ENCODE measurements at regions not wholly inside any gene's neighbourhood (a gene's known extent, or its start where the extent isn't known, plus 50 kb on each side); places are given as distances from the start of the nearest gene placed in this dataset.

- no peaks in the 10 kb centered on the region for H3K36me3 ChIP-seq (ENCODE audit: control insufficient read depth, insufficient read depth, low read length)
- ChIA-PET CTCF (interaction anchor here (0.6 kb wide), 1 partner anchor 779 kb away, joined by 3 read pairs; no protein-coding TSS in a partner anchor), POLR2A (no interaction called here)
- no peak for DNase-seq (ENCODE audit: low read depth)
- TF ChIP-seq CTCF (IDR thresholded peaks at IDR 0.05; ENCODE audit: insufficient read depth, low read depth, low read length) = no peak
- no peak overlapping the region for H3K4me3 ChIP-seq (ENCODE audit: low read depth, low read length)
- no peaks in the 10 kb centered on the region for H3K27me3 ChIP-seq (ENCODE audit: control insufficient read depth, insufficient read depth, low read length)
Observed at GRCh38 chrX:39677585-39677977, 420.2 kb downstream of the BCOR start.

GRCh38 chrX:39677978-39678791, 419.6 kb downstream of the BCOR start:
- ChIA-PET POLR2A (no interaction called here), CTCF (interaction anchor here (0.6 kb wide), 1 partner anchor 778 kb away, joined by 3 read pairs; no protein-coding TSS in a partner anchor)
- Histone ChIP-seq H3K4me3 (ENCODE audit: low read depth, low read length) (no peak overlapping the region), H3K36me3 (ENCODE audit: control insufficient read depth, insufficient read depth, low read length) (no peaks in the 10 kb centered on the region), H3K27me3 (ENCODE audit: control insufficient read depth, insufficient read depth, low read length) (no peaks in the 10 kb centered on the region)
- DNase-seq (ENCODE audit: low read depth) = no peak
- no peak for TF ChIP-seq CTCF (IDR thresholded peaks at IDR 0.05; ENCODE audit: insufficient read depth, low read depth, low read length)

GRCh38 chrX:39678914-39679313, 418.8 kb downstream of the BCOR start:
- no peak for DNase-seq (ENCODE audit: low read depth)
- H3K4me3 ChIP-seq (ENCODE audit: low read depth, low read length) = no peak overlapping the region
- POLR2A ChIA-PET = no interaction called here
- TF ChIP-seq CTCF (IDR thresholded peaks at IDR 0.05; ENCODE audit: insufficient read depth, low read depth, low read length) = no peak
- H3K27me3 ChIP-seq (ENCODE audit: control insufficient read depth, insufficient read depth, low read length) = no peaks in the 10 kb centered on the region
- no peaks in the 10 kb centered on the region for H3K36me3 ChIP-seq (ENCODE audit: control insufficient read depth, insufficient read depth, low read length)
- CTCF ChIA-PET = no interaction called here

GRCh38 chrX:39679497-39680157, 418.1 kb downstream of the BCOR start:
- Histone ChIP-seq H3K27me3 (ENCODE audit: control insufficient read depth, insufficient read depth, low read length) (no peaks in the 10 kb centered on the region), H3K36me3 (ENCODE audit: control insufficient read depth, insufficient read depth, low read length) (no peaks in the 10 kb centered on the region), H3K4me3 (ENCODE audit: low read depth, low read length) (no peak overlapping the region)
- ChIA-PET POLR2A (no interaction called here), CTCF (no interaction called here)
- TF ChIP-seq CTCF (IDR thresholded peaks at IDR 0.05; ENCODE audit: insufficient read depth, low read depth, low read length) = no peak
- DNase-seq (ENCODE audit: low read depth) = no peak

GRCh38 chrX:39681885-39682284, 415.9 kb downstream of the BCOR start:
- Histone ChIP-seq H3K27me3 (ENCODE audit: control insufficient read depth, insufficient read depth, low read length) (no peaks in the 10 kb centered on the region), H3K4me3 (ENCODE audit: low read depth, low read length) (no peak overlapping the region), H3K36me3 (ENCODE audit: control insufficient read depth, insufficient read depth, low read length) (no peaks in the 10 kb centered on the region)
- ChIA-PET CTCF (no interaction called here), POLR2A (no interaction called here)
- DNase-seq (ENCODE audit: low read depth) = no peak
- TF ChIP-seq CTCF (IDR thresholded peaks at IDR 0.05; ENCODE audit: insufficient read depth, low read depth, low read length) = no peak

Measured in BJ (cell line).